ENCODE measurements at regions not wholly inside any gene's neighbourhood (a gene's known extent, or its start where the extent isn't known, plus 50 kb on each side); places are given as distances from the start of the nearest gene placed in this dataset.

DNA sequence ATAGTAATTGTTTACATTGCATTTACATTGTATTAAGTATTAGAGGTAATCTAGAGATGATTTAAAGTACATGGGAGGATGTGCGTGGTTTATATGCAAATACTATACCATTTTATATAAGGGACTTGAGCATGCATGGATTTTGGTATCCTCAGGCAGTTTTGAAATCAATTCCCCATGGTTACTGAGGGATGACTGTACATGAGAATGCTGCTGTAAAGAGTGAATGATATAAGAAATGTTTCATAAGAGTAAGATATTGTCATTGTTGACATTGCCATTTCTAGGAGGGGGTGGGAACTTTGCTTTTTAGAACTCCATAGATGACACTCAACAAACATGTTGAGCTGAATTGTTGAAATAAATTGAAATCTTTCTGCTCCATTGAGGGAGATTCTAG, 185.0 kb downstream of the SEMA6A start:
- no peak for DNase-seq (ENCODE audit: low spot score)

DNA sequence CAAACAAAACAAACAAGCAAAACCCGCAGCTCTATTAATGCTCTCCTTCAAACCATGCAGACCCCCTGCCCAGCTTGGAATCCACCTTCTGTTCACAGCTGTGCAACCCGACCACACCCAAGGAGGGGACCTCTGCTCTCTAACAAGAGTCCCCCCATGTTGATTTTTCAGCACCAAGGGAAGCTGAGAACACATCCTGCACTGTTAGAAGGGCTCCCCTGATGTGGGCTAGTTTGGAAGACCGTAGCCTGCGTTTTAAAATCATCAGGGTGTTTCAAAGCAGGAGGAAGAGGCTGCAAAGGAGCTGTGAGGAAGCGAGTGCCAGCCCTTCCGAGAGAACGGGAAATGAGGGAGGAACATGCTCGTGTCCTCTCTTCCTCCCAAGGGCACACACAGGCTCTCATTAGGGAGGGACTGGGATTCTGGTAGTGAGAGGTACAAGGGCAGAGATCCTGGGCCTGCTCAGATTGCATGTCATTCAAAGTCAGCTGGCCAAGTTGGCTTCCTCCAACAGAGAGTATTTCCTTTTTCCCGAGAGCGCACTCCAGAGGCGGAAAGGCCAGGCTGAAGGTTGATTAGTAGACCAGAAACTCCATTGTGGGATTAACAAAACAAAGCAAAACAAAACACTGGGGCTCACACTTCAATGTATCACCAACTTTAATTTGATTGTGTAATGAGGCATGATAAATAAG, 185.9 kb downstream of the SEMA6A start:
- no peak for DNase-seq (ENCODE audit: low spot score)

DNA sequence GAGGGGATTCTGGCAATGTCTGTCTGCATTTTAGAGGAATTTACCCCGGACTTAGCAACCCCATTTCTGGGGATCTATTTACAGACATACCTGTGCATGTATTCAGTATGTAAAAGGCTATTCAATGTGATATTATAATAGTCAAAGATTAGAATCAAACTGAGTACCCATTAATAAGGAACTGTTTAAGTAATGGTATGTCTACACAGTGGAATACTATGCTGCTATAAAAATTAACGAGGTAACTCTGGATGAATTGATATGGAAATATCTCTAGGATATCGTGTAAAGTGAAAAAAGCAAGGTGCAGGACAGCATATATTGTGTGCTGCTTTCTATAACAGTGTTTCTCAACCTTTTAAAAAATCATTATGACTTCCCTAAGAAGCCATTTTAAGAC, 186.9 kb downstream of the SEMA6A start:
- no peak for DNase-seq (ENCODE audit: low spot score)

DNA sequence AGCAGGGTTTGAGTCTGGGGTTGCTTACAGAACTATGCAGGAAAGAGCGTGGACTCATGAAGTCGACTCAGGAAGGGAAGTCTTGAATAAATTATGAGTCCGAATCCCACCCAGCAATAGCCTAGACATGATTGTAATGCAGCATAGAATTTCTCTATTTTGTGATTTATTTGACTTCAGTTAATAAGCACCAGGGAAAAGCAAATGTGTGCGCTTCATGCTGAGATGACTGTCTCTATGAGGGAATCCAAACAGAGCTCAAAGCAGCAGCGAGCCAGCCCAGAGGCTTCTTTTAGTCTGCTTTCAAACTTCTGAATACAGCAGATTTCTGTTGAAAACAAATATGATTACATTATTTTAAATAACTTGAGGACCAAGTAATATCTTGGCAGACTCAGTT, 188.0 kb downstream of the SEMA6A start:
- no peak for DNase-seq (ENCODE audit: low spot score)

DNA sequence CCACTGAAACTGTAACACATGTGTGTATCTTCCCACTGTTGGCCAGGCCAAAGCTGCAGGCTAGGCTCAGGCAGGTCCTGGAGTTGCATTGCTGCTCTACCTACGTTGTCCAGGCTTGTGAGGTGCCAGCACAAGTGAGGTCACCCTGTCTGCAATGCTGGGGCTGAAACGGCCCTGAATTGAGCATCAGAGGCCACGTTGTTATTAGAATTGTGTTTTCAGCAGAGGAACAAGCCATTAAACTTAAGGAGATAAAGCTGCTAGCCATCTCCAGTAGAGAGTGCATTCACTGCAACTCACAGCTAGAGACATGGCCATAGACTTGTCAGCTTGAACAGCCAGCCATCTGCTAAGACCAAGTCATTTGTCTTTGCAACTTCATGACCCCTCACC, 191.8 kb downstream of the SEMA6A start:
- DNase-seq (ENCODE audit: low spot score): no peak

DNA sequence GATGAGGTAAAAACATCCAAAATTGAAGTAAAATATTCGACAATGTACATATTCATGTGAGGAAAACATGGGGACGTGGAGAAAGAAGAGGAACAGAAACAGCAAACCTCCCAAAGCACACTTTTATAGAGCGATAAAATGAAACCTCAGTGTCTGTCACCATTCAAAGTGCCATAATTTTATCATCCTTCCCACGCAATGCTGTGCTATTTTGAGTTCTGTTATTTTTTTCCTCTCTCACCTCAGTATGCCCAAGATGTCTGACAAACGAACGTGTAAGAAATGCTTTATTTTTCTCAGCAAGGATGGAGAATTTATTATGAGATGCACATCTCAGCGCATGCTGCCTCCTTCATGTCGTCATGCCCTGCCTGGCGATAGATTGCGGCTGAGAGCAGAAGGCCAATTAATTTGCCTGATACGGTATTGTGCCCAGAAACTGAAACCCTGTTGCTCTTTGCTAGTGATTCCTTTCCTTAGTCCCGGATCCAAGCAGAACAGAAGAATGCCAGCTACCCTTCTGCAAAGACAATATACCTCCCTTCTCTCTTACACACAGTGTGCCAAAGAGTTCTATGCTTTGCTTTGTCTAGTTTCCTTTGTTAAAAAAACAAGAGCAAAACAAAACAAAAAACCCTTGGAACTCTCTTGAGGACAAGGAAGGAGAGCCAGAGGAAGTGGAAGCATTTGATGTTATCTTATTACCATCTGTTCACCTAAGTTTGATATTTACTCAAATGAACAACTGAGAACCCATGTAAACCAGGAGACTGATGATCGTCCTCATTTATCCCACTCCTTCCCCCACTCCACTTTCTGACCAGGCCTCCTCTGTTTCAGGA, 192.4 kb downstream of the SEMA6A start:
- DNase-seq (ENCODE audit: low spot score): no peak

DNA sequence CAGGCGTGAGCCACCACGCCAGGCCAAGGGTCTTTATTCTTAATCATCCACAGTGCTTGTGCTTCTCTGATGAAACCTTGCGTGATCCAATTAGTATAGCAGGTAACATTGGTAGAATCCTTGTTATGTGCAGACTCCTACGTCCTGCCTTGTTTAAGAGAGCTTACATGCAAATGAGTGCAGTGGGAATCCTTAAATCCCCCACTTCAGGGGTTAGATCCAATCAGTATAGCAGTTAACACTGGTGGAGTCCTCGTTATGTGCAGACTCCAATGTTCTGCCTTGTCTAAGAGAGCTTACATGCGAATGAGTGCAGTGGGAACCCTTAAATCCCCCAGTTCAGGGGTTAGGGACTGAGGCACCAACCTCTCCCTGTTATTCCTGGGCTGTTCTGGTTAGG, 193.4 kb downstream of the SEMA6A start:
- no peak for DNase-seq (ENCODE audit: low spot score)

DNA sequence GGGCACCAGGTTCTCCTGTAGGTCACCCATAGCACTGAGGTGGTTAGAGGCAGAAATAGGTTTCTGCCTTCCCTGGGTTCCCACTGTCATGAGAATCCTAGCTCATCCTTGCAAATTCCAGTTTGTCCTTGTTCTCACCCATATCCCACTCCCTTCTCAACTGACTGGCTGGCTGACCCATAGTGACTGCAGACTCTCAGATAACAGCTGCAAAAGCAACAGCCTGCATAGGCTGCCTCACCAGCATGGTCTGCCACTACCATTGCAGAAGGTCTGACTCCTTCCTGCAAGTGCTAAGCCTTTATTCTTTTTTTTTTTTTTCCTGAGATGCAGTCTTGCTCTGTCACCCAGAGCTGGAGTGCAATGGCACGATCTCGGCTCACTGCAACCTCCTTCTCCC, 194.0 kb downstream of the SEMA6A start:
- no peak for DNase-seq (ENCODE audit: low spot score)

DNA sequence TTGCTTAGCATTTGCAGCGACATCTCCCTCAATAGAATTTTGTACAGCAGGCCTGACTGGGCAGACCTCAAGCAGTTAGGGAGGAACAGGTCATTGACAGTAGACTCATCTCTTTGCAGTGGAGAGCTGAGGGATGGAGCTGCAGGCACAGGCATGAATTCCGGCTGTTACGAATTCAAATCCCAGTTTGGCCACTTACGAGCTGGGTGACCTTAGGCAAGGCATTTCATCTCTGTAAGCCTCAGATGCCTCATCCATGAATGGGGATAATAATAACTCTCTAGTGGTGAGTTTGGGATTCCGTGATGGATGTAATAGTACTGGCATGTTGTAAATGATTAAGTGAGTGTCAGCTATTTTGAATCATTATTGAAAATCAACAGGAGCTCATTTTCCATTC, 195.3 kb downstream of the SEMA6A start:
- no peak for DNase-seq (ENCODE audit: low spot score)

DNA sequence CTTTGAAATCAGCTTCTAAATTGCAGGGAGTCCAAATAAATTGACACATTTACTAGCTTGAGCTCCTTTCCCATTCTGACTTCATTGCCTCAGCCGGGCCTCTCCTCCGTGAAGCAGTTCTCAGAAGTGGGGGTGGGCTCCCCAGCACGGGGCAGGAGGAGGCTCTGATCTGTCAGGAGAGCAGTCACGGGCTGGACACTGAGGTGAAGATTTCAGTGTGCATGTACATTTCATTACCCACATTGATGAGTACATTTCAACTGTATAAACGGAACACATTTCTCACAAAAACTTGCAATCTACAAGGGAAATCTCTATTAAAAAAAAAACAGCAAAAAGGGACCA, 195.9 kb downstream of the SEMA6A start:
- DNase-seq (ENCODE audit: low spot score): no peak

DNA sequence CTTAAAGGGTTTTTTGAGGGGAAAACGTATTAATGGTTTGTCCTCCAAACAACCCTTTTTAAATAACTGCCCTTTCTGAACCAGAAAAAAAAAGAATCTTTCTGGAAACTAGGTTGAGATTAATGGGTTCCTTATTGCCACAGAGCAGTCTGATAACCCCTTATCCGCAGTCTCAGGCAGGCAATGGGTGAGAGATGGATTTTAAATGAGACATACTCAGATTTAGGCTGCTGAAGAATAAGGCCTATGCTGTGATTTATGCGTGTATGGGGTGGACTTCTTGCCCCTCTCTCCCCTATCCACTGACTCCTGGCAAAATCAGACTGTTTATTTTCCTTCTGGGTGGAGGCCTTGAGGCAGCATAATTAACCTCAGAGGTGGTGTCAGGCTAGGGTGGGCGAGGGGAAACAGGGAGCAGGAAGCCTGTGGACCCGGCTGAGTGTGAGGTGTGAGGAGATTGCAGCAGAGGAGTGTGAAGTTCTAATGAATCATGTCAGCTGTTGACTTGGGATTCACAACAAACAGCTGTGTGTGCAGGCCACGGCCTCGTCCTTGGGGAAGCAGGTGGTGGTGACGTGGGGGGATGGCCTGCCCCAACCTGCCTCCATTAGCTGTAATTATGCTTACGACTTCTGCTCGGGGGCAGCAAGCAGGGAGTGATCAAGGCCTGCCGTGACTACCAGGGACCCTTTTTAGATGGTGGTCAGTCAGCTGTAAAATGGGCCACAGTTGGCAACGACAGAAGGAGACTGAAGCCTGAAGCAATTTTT, 196.4 kb downstream of the SEMA6A start:
- no peak for DNase-seq (ENCODE audit: low spot score)

DNA sequence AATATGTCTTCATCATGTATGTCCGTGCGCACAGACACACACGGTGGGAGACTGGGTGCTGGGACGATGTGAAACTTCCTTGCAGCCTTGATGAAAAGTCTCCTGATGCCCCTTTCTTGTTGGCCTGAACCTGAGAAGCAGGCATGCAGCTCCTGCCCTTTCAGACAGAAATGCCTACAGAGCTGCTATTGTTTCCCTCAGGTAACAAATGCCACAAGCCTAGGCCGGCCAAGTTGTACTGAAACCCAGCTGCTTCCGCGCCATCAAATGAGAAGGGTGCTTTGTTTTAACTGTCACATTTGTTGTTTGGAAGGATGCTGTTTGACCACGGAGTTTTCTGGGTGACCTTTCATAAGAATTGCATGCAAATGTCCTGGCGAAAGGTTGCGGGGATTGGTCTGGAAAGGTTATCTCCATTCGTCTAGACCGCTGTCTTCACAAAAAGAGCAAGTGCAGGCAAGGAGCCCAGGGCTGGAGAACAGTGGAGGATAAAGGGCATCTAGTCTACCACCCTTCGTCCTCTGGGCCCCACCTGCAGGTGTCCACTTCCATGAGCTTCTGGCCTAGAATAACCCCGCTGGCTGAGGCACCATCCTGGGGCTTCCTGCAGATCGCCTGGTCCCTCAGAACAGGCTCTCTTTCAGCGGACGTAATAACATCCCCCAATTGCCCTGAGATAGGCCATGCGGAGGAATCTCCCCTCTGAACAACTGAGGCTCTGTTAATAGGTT, 197.2 kb downstream of the SEMA6A start:
- no peak for DNase-seq (ENCODE audit: low spot score)

DNA sequence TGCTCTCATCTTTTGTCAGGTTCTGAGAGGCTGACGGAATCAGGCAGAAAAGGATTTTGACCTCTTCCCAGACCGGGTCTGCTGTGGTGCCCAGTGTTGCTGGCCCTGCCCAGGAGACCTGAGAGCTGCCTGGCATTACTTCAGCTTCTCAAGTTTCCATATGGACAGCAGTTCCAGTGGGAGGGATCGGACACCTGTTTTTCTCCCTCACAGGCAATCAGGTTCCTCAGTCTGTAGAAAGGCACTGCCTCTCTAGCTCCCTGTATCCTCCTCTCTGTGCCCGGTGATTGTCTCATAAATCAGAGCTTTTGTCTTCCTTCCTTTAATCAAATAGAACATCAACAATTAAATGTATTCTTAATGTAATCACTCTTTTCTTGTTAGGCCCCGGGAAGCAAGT, 198.7 kb downstream of the SEMA6A start:
- no peak for DNase-seq (ENCODE audit: low spot score)

DNA sequence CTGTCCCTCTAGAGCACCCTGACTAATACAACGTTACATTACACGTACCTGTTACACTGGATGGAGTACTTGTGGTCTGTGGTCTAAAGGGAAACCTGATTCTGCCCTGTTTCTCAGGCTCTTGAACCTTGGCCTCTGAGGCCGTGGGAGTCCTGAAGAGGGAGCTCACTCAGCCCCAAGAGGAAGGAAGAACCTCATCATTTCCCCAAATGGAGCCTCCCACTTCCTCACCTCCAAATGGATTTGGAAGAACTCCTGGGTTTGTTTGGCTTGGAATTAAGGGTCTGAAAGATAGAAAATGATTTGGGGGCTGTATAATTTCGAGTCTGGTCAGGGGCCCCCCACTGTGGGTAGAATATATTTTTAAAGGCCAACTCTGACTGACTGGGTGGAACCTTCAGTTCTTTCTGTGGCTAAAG, 200.2 kb downstream of the SEMA6A start:
- DNase-seq (ENCODE audit: low spot score): no peak

DNA sequence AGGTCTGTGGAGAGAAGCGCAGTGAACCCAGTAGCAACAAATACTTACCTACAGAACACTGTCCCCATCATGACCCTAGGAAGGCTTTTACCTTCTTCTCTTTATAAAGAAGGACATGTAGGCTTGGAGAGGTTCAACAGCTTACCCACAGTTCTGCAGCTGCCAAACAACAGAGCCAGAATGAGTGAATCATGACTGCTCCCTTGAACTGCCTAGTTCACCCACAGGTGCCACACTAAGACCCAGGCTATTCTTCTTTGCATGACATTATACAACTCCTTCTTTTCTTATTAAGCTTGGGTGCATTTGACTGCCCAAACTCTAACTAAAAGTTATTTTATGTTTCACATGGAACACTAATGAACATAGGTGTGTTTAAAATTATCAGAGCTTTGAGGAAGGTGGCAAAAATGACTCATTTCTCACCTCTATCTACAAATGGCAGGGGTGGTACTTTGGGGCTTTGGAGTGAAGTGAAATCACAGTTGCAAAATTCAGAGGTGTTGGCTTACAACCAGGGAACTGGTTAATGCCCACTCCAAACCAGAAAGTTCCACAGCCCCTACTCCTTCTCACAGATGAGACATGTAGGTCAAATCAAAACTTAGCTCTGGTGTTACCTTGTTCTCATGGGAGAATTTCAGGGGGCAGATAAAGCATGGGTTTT, 201.6 kb downstream of the SEMA6A start:
- no peak for DNase-seq (ENCODE audit: low spot score)

DNA sequence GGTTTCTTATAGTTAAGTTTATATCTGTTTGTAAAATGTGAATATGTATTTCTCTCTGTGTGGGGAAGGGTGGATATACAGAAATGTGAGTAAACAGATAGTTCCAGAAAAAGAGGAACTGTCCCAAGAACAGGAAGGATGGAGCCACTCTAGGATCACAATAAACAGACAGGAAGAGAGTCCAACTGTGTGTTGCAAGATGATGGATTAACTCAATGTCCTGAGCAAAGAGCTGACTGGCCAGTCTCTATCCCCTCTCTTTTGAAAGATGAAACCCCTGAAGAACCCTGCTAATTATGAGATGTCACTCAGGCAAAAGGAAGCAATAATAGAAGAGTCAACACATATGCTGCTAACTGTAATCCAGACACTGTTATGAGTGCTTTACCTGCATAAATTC, 202.7 kb downstream of the SEMA6A start:
- no peak for DNase-seq (ENCODE audit: low spot score)

DNA sequence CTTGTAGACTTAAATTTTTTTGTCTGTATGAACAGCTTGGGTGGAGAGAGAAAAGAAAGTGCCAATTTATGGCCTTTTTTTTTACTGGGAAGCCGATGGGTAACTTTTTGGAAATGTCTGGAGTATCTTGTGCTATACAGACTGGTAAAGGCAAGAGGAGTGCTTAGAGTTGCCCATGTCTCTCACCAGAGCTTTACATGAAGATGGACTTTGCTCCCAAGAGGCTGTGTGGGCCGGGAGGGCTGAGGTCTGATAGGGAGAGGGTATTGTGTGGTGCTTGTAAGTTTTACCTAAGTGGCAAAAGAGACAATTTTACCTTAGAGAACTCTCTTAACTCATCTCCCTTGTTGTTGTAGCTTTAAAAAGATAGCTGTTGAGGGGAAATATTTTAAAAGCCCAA, 203.2 kb downstream of the SEMA6A start:
- DNase-seq (ENCODE audit: low spot score): no peak

DNA sequence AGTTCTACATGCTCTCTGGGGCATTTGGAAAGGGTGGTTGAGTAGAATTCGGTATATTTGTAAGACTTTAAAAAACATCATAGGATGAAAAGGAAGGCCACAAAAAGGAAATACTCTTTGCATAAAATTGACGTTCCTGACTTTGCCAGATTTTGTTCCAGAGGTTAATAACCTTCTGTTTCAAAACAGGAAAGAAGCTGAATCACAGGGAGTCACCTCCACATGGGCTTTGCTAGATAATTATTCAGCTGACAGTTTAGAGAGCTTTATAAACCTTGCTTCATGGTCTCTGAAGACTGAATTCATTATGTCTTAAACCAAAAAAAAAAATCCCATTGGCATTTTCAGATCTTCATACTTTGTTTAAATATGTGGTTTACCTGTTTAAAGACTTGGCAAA, 203.7 kb downstream of the SEMA6A start:
- no peak for DNase-seq (ENCODE audit: low spot score)

DNA sequence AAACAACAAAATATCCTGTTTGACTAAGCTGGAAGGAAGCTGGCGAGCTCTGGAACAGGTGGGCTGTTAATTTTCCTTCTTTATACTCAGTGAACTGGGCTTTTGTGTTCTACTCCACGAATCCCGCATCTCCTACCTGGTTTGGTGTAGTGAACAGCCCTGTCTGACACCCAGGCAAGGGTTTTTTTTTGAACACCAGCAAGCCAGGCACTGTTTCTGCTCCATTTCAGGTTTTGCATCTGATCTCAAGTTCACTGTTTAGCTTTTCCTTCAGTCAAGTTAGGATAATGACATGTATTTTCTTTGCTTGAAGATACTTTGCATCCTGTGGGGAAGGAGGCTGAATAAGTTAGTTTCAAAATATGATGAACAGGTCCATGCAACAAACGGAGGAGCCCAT, 204.5 kb downstream of the SEMA6A start:
- DNase-seq (ENCODE audit: low spot score): no peak

DNA sequence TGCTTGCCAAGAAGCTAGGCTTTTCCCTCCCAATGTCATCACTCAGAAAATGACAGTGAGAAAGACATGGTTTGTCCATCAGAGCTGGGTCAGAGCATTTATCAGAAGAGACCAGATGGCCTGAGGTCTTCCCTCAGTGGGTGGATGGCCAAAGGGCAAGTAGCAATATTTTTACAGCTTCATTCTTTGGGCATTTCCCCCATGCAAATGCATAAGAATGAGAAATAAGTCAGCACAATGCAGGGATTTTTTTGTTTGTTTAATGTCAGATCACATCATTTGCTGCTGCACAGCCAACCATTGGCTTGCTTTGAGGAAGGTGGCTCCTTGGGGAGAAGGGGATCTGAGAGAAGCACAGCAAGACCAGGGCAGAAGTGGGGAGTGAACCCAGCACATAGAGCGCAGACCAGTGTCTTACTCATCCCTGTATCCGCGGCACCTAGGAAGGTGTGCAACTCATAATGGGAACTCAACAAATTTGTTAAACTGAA, 209.6 kb downstream of the SEMA6A start:
- DNase-seq (ENCODE audit: low spot score): no peak

DNA sequence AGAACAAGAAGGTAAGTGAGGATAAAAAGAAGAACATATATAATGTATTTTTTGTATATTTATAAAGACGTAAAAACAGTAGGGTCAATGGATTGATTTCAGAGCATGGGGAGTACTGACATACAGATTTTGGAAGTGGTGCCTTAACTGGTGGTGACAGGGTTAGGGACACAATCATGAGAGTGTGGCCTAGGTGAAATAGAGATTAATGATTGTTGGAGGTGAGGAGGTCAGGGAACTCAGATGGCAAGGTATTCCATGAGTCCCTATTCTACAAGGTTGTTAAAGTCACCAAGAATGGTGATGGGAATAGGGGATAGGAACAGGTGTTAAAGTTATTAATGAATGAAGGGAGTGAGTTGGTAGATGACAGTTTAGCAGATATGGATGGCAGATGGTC, 210.8 kb downstream of the SEMA6A start:
- DNase-seq (ENCODE audit: low spot score): no peak
